ENCODE measurements at regions not wholly inside any gene's neighbourhood (a gene's known extent, or its start where the extent isn't known, plus 50 kb on each side); places are given as distances from the start of the nearest gene placed in this dataset.
"Not testable (repeated sequence)": the region's sequence is repeated elsewhere in the genome, so short reads cannot be mapped to it uniquely, and the experiment has no call there.

GRCh38 chr15:77895145-77895544 is 182.4 kb downstream of the TBC1D2B start:
- H3K27me3 ChIP-seq (ENCODE audit: insufficient read depth, low read length, poor library complexity, severe bottlenecking); H3K36me3 ChIP-seq (ENCODE audit: insufficient read depth, low read length); H3K36me3 Mint-ChIP-seq; H3K4me3 Mint-ChIP-seq; H3K9me3 ChIP-seq (ENCODE audit: low read length); CTCF ChIA-PET; H3K4me1 Mint-ChIP-seq; POLR2A ChIA-PET; H3K9me3 Mint-ChIP-seq; H3K27ac ChIP-seq (ENCODE audit: low read depth, low read length); H3K27me3 Mint-ChIP-seq; DNase-seq; H3K4me3 ChIP-seq (ENCODE audit: low read length); H3K4me1 ChIP-seq (ENCODE audit: insufficient read depth, low read length): not testable (repeated sequence)
- H3K27ac Mint-ChIP-seq: peak overlapping the region in 1 of 8 donors; percentile 34

GRCh38 chr15:77893671-77894640 is 183.6 kb downstream of the TBC1D2B start:
- H3K4me3 ChIP-seq (ENCODE audit: low read length); H3K36me3 Mint-ChIP-seq; H3K36me3 ChIP-seq (ENCODE audit: insufficient read depth, low read length); H3K9me3 ChIP-seq (ENCODE audit: low read length); H3K27me3 ChIP-seq (ENCODE audit: insufficient read depth, low read length, poor library complexity, severe bottlenecking); CTCF ChIA-PET; H3K27ac ChIP-seq (ENCODE audit: low read depth, low read length); H3K27ac Mint-ChIP-seq; H3K4me1 ChIP-seq (ENCODE audit: insufficient read depth, low read length); H3K4me1 Mint-ChIP-seq; POLR2A ChIA-PET; H3K27me3 Mint-ChIP-seq; H3K9me3 Mint-ChIP-seq: not testable (repeated sequence)
- peak overlapping the region in 1 of 7 donors; percentile 23 for H3K4me3 Mint-ChIP-seq
- DNase-seq: peak in 1 of 5 donors; percentile 33

GRCh38 chr15:77893246-77893645 is 184.3 kb downstream of the TBC1D2B start:
- H3K27me3 Mint-ChIP-seq; H3K9me3 ChIP-seq (ENCODE audit: low read length); POLR2A ChIA-PET; CTCF ChIA-PET; H3K27ac ChIP-seq (ENCODE audit: low read depth, low read length); H3K4me3 Mint-ChIP-seq; H3K4me1 Mint-ChIP-seq; H3K4me1 ChIP-seq (ENCODE audit: insufficient read depth, low read length); H3K4me3 ChIP-seq (ENCODE audit: low read length); H3K36me3 Mint-ChIP-seq; H3K27me3 ChIP-seq (ENCODE audit: insufficient read depth, low read length, poor library complexity, severe bottlenecking); H3K27ac Mint-ChIP-seq; DNase-seq; H3K9me3 Mint-ChIP-seq; H3K36me3 ChIP-seq (ENCODE audit: insufficient read depth, low read length): not testable (repeated sequence)

GRCh38 chr15:77892335-77892734 is 185.2 kb downstream of the TBC1D2B start:
- Histone ChIP-seq H3K4me3 (ENCODE audit: low read length) (no peak overlapping the region), H3K27ac (ENCODE audit: low read depth, low read length) (no peak overlapping the region), H3K9me3 (ENCODE audit: low read length) (no peaks in the 10 kb centered on the region), H3K36me3 (ENCODE audit: insufficient read depth, low read length) (no peaks in the 10 kb centered on the region), H3K27me3 (ENCODE audit: insufficient read depth, low read length, poor library complexity, severe bottlenecking) (no peaks in the 10 kb centered on the region), H3K4me1 (ENCODE audit: insufficient read depth, low read length) (no peaks in the 10 kb centered on the region)
- Mint-ChIP-seq H3K27me3 (peaks cover 0 to 5% of the 10 kb centered on the region in 2 donors), H3K36me3 (no peaks in the 10 kb centered on the region), H3K4me1 (no peaks in the 10 kb centered on the region), H3K27ac (no peak overlapping the region), H3K4me3 (no peak overlapping the region), H3K9me3 (no peaks in the 10 kb centered on the region)
- ChIA-PET CTCF (no interaction called here), POLR2A (no interaction called here)
- DNase-seq: no peak

- H3K4me3 Mint-ChIP-seq; H3K36me3 Mint-ChIP-seq; H3K4me1 ChIP-seq (ENCODE audit: insufficient read depth, low read length); H3K36me3 ChIP-seq (ENCODE audit: insufficient read depth, low read length); CTCF ChIA-PET; H3K27ac Mint-ChIP-seq; POLR2A ChIA-PET; H3K9me3 Mint-ChIP-seq; H3K9me3 ChIP-seq (ENCODE audit: low read length); H3K27me3 Mint-ChIP-seq; H3K27me3 ChIP-seq (ENCODE audit: insufficient read depth, low read length, poor library complexity, severe bottlenecking); DNase-seq; H3K4me1 Mint-ChIP-seq; H3K27ac ChIP-seq (ENCODE audit: low read depth, low read length); H3K4me3 ChIP-seq (ENCODE audit: low read length): not testable (repeated sequence)
These were observed 185.6 kb downstream of the TBC1D2B start for GRCh38 chr15:77891862-77892261.

- H3K36me3 ChIP-seq (ENCODE audit: insufficient read depth, low read length); H3K27me3 Mint-ChIP-seq; H3K27ac ChIP-seq (ENCODE audit: low read depth, low read length); H3K9me3 Mint-ChIP-seq; H3K27ac Mint-ChIP-seq; H3K4me1 Mint-ChIP-seq; H3K9me3 ChIP-seq (ENCODE audit: low read length); H3K36me3 Mint-ChIP-seq; H3K4me3 Mint-ChIP-seq; CTCF ChIA-PET; H3K27me3 ChIP-seq (ENCODE audit: insufficient read depth, low read length, poor library complexity, severe bottlenecking); POLR2A ChIA-PET; H3K4me1 ChIP-seq (ENCODE audit: insufficient read depth, low read length); H3K4me3 ChIP-seq (ENCODE audit: low read length): not testable (repeated sequence)
- DNase-seq: peak in 1 of 5 donors; percentile 35
These were observed 186.4 kb downstream of the TBC1D2B start for GRCh38 chr15:77890911-77891801.

- H3K27me3 ChIP-seq (ENCODE audit: insufficient read depth, low read length, poor library complexity, severe bottlenecking); H3K27me3 Mint-ChIP-seq; H3K36me3 ChIP-seq (ENCODE audit: insufficient read depth, low read length); H3K4me1 Mint-ChIP-seq; CTCF ChIA-PET; H3K4me3 Mint-ChIP-seq; DNase-seq; H3K9me3 Mint-ChIP-seq; H3K36me3 Mint-ChIP-seq; H3K27ac ChIP-seq (ENCODE audit: low read depth, low read length); H3K4me3 ChIP-seq (ENCODE audit: low read length); H3K9me3 ChIP-seq (ENCODE audit: low read length); H3K4me1 ChIP-seq (ENCODE audit: insufficient read depth, low read length); POLR2A ChIA-PET: not testable (repeated sequence)
- H3K27ac Mint-ChIP-seq: peak overlapping the region in 1 of 8 donors; percentile 74
These were observed 187.4 kb downstream of the TBC1D2B start for GRCh38 chr15:77889828-77890725.

All from CD8-positive, alpha-beta memory T cell (primary cell).